HG03354 (cell line): ENCODE measurements at regions not wholly inside any gene's neighbourhood (a gene's known extent, or its start where the extent isn't known, plus 50 kb on each side); places are given as distances from the start of the nearest gene placed in this dataset.

Experiments
- ATAC-seq: cut with Tn5 transposase; IDR thresholded peaks from one replicate; pipeline ENCODE4 v1.9.1; 2021; ENCODE audit warnings: mild to moderate bottlenecking; ENCODE audit not compliant: unreplicated experiment, poor library complexity, severe bottlenecking

DNA sequence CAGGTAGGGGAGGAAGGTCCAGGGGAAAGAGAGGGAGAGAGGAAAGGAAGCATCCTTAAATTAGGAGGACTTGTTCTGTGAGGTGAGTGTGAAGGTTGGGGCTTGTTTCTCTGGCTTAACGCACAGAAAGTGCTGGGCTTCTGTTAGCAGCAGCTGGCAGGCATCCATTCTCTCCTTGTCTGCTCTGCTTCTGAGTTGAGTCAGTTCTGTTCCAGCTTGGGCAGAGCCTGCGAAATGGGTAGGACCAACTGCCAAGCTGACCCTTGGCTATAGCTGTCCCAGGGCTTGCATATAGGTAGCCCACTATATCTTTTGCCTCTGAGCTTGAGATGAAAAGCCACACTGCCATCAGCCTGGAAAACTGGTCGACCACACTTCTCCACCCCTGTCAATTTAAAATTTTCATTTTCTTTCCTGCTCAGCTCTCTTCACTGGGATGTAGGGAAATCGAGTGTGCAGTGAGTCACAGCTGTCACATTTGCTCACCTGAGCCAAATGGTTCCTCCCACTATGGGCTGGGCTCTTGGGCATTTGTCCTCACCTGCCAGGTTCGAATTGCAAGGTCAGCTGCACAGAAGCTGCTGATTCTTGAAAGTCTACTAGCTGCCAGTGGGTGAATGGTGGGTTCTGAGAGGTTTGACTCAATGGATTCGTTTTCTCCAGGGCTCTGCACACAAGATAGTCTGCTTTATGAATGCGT is 256.4 kb upstream of the PWP1 start:
- ATAC-seq: no peak

DNA sequence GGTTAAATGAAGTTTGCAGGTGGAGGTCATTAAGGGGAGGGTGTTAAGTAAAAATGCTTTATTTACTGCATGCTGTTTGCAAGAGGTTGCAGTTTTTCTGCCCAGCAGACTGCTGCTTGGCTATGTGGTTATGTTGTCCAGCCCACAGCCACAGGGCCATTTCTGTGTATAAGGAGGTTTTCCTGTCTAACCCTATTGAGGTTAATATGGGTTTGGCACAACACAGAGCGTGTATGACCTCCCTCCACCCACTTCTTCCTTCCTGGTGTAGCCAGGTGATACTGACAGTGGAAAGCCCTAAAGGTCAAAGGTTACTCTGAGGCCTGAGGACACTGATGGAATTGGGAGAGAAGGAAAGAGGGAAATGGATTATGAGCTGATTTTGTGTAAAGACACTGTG is 253.7 kb upstream of the PWP1 start:
- no peak for ATAC-seq

DNA sequence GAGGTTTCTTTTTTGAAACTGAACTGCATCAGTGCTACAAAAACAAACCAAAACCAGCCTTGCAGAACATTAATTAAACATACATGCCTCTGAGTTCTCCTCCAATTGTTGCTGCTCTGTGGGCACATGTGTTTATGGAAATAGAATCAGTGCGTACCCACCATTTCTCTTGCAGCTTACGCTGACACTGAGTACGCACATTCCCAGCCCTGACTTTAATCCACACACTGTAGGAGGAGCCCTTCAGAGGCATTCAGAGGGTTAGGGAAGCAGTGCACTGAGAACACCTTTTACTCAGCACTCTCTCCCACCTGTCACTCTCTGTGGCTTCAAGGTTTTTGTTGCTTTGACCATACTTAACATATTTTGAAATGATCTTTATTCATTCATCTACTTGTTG is 250.5 kb upstream of the PWP1 start:
- no peak for ATAC-seq

DNA sequence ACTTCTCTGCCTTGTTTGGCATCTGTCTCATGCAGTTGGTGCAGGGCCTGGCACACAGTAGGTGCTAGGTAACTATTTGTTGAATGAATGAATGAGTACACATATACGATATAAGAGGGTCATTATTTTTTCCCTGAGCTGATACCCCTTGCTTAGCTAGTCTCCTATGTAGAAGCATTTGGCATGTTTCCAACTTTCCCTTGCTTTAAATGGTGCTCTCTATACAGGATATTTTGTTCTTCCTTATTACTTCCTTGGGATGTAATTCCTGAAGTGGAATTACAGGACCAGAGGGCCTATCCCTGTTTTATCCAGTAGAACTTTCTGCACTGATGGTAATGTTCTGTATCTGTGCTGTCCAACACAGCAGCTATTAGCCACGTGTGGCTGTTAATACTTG is 250.1 kb upstream of the PWP1 start:
- no peak for ATAC-seq

DNA sequence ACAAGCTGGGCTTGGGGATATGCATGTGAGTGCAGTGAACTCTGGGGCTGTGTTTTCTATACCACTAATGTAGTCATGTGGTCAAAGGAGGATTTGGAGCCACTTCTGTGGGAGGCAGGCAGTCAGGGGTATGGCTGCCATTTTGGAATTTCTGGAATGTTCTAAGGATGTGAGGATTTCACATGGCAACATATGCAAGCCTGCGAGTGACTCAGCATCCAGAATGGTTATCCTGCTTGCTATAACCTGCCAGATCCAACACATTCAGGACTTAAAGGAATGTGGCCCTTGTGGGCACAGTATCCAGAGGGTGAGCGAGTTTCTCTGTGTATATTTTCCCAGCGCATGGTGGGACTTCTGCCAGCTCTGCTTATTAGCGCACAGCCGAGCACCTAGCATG is 249.2 kb upstream of the PWP1 start:
- ATAC-seq: no peak

DNA sequence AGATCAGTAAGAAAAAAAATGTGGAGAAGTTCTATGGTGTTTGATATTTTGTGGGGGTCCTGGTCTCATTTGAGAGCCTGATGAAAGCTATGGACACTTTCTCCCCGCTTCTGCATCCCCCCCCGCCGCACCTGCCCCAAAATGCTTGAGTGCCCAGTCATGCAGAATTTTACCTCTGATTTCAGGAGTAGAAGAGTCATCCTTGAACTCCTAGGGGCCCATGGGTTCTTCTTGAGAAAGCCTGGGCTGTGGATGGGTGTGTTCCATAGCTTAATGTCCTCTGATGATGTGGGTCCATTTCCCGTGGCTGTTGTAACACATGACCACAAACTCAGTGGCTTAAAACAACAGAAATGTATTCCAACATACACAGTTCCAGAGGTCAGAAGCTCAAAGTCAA is 248.8 kb upstream of the PWP1 start:
- no peak for ATAC-seq

DNA sequence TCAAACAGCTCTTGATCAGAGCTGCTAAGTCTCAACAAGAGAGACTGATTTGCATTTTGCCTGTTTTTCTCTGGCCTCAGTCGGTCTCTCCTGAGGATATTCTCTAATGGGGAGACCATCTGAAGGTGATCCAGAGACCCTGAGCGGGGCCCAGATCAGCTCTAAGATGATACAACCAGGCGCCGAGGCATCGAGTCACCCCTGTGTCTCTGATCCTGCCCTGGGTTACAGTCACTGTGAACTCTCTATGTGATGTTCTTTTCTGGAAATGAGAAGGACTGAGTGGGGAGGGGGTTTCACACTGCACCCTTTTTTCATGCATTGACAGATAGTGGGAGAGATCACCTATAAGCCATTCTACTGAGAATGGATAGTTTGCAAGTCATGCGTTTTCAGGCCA is 247.6 kb upstream of the PWP1 start:
- no peak for ATAC-seq

DNA sequence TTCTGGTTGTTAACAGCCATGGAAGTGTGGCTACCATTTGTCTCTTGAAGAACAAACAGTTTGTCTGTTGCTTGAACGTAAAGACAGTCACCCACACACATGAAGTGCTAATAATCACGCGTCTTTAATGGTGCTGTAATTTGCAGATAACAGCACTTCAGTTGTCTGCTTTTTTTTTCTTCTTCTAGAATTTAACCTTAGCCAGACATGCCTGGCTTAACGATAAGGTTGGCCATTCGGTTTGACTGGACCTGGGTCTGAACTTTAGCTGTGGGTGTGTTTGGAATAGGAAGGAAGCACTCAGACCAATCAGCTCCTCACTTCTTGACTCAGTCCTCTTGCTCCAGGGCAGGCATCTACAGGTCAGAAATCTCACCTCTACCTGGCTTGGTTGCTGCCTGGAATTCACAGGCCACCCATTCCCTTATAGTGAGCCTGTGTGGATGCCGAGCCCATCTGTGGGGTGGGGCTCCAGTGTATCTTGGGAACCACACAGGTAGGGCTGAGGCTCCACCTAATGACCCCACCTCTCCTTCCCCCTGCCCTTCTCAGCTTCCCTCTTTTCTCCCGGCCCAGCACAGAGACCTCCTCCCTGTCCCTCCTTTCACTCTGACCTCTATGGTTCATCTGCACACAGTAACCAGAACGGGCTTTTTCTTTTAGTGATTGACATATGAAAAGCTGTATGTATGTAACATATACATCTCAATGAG is 246.4 kb upstream of the PWP1 start:
- no peak for ATAC-seq

DNA sequence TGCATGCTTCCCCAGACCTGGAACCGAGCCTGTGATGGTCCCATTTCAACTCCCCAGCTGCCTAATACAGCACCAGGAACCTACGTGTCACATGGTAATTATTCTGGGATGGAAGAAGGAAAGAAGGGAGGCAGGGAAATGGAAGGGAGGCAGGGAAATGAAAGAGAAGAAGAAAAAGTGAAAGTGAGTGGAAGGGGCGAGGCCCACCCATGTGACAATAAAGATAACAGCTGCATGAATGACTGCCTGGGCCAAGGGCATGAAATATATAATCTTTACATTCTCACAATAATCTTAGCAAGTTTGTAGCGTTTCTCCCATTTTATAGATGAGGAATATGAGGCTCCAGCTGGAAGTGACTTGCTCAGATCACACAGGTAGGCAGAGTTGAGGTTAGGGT is 245.0 kb upstream of the PWP1 start:
- no peak for ATAC-seq

DNA sequence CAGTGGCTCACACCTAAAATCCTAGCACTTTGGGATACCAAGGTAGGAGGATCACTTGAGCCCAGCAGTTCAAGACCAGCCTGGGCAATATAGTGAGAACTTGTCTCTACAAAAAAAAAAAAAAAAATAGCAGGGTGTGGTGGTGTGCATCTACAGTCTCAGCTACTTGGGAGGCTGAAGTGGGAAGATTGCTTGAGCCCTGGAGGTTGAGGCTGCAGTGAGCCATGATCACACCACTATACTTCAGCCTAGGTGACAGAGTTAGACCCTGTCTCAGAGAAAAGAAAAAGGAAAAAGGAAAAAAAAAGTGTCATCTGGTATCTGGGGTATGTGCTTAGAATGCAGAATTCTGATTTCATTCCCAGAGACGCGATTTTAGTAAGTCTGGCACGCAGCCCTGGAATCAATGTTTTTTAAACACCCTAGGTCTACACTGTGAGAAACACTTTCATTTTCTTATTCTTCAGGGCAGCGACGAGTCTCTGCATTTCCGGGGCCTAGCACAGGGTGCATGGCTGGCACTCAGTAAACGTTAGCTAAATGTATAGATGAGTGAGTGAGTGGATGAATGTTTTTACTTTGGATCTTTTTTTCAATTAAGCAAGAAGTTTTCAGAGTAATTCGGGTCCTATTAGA is 243.8 kb upstream of the PWP1 start:
- ATAC-seq: no peak

DNA sequence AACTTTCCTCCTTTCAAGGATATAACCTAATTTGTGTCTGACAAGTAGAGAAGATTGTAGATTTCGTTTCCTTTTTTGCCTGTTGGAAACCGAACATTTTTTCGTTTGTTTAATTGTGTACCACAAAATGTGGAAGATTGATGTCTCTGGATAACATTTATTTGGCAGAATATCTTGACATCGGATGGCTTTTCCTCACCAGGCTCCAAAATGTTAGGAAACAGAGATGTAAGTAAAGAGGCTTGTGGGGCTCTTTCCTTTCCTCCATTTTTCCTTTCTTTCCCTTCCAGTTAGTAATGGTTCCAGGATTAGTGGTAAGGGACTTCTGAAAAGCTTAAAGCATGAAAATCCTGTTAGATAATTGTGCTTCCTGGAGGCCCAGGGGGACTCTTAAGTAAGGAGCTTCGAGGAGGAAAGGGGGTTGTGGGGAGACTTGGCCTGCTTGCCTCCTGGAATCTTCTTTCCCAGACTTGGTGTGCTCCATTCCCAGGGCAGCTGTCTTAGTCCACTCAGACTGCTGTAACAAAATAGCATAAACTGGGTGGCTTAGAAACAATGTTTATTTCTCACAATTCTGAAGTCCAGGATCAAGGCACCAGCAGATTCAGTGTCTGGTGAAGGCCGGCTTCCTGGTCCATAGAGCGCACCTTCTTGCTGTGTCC is 243.1 kb upstream of the PWP1 start:
- no peak for ATAC-seq

DNA sequence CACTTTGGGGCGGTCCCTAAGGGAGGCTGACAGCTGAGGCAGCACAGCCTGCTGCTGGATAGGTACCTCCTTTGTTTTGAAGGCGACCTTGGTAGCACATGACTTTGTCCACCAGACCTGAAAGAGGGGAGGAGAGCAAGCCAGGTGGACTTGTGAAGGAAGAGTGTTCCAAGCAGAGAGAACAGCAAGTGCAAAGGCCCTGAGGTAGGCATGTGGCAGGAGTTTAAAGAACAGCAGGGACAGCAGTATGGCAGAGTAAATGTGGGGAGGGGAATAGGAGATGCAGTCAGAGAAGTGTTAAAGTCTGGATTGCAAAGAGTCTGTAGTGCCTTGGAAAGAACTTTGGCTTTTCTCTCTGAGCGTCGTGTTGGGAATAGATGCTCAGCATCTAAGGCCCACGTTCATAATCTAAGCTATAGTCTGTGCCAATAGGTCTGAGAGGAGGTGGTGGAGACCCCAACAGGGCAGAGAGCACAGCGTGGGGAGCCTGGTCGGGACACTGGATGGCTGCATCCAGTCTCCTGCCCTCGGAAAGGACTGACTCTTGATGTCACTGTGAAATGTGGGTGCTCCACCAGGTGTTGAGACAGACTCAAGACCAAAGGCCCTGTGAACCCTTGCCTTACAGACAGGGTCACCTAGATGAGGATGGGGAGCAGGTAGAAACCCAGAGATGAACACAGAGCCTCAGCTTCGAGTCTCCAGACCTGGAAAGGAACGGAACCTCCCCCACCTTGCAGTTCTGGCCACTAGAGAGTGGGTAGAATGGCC is 242.1 kb upstream of the PWP1 start:
- no peak for ATAC-seq

DNA sequence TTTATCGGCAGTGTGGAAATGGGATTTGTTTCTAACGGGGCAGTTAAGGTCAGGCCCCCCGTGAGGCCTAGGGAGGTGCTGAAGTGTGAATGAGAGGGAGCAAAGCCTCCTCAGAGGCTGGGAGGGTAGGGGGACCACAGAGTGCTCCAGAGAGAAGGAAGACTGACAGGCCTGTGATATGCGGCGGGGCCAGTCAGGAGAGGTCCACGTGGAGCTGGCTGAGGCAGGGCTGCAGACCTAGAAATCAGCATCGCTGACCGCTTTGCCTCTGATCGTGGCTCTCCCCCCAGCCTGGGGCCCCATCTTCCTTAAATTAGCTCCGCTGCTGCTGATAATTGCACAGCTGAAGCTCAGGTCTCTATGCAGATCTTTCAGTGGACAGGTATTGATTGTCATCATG is 240.8 kb upstream of the PWP1 start:
- ATAC-seq: no peak

DNA sequence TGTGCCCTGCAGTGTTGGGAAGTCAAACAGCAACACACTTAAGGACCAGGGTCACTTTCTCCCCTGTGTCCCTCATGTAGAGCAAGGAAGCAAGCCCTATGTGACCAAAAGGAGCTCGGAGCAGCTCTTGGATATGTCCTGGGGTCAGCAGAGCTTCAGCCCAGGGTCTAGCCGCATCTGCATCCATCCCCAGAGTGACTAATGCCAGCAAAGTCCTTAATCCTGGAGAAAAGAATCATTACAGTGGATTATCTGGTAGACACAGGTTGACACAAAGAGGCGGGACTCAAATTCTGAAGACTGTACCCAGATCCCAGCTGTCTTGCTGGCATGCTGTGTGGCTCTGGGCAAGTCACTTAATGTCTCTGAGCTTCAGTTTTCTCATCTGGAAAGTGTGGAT is 239.1 kb upstream of the PWP1 start:
- ATAC-seq: no peak

DNA sequence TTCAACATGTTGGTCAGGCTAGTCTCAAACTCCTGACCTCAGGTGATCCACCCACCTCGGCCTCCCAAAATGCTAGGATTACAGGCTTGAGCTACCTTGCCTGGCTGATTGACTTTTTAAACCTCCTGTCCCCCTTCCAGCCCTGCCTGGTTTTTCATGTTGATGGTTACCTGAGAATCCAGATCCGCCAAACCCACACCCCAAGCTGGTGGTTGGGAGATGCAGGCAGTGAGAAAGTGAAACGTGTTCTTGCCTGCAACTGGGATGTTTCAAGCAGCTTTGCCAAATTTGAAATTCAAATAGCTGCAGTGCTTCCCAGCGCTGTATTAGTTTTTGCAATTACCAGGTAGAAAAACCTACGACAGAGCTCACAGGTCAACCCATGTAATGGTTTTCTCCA is 238.3 kb upstream of the PWP1 start:
- no peak for ATAC-seq

DNA sequence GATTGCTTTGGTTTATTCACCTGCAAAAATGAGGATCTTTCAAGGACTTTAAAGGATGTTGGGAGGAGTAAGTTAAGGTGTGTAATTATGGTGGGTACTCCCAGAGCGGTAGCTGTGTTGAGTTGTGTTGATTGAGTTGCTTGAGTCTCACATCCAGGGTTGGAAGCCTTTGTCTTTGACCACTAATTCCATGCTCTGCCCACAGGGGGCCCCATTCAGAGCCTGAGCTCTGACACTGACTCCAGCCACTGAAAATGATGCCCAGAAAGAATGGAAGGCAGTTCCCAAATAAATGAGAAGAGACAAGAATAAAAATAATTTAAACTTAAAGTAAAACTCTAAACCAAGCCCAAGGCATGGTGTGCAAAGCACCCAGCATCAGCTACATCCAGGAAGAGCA is 237.4 kb upstream of the PWP1 start:
- no peak for ATAC-seq

DNA sequence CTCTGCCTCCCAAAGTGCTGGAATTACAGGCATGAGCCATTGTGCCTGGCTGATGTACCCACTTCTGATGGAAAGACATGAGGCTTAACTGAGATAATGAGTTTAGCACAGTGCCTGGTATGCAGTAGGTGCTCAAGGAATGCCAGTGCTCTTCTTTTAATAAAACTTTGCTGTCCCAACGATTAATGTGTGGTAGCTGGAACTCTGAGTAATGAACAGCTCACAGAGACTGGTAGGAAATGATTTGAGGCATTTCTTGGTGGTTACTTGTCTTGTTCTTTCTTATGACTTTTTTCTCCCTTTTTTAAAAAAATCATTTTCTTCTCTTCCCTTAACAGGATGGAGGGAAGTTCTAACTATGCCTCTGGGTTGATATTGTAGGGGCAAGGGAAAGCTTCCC is 235.7 kb upstream of the PWP1 start:
- no peak for ATAC-seq

DNA sequence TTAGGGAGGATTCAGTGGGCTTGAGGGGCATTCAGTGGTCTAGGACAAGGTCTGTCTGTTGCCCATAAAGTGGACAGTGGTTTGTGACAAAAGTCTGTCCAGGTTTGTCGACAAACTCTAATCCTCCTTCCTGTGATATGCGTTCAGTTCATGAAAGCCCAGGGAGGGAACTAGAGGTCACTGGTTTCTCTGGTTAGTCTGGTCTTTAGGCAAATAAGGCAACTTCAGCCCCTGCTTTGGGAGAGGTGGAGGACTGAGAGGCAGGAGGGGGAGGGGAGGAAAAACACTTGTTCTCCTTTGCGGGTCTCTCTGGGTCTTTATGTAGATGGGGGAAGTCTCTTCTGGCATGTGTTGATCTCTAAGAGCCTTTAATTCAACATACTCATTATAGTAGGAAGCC is 235.1 kb upstream of the PWP1 start:
- ATAC-seq: no peak

DNA sequence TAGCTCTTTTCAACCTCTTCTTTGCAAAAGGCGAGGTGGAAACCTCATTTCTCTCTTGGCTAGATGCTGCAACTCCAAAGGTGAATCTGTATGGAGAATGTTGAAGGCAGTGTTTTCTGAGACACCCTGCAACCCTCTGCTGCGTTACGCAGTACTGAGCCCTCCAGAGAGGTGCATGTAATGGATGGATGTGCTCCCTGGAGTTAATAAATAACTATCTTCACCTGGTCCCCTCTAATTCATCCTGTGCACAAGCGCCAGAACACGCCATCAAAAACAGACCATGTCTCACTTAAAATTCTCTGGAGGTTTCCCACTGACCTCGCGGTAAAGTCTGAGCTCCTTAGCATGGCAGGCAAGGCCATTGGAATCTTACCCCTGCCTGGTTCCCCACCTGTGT is 234.4 kb upstream of the PWP1 start:
- no peak for ATAC-seq
